MM.1S (cell line): ENCODE measurements at regions not wholly inside any gene's neighbourhood (a gene's known extent, or its start where the extent isn't known, plus 50 kb on each side); places are given as distances from the start of the nearest gene placed in this dataset.

Experiments
- DNase-seq: peaks from one replicate; pipeline ENCODE4 v3.0.0-alpha.2; 2015
- H2AFZ ChIP-seq: fragments of 300-600 bp; sonication (generic); 2 replicates; pipeline ENCODE4 v1.6.0; 2016; ENCODE audit warnings: antibody characterized with exemption, low read length
- H3F3A ChIP-seq: fragments of 300-600 bp; sonication (generic); 2 replicates; pipeline ENCODE4 v1.6.1; 2016; ENCODE audit warnings: mild to moderate bottlenecking, antibody characterized with exemption, low read length, moderate library complexity, mixed read lengths; ENCODE audit not compliant: insufficient read depth
- H3K27ac ChIP-seq: fragments of 300-600 bp; sonication (generic); 2 replicates; pipeline ENCODE4 v1.5.1; 2016; ENCODE audit warnings: mild to moderate bottlenecking, low read length
- H3K27me3 ChIP-seq: fragments of 300-600 bp; sonication (generic); replicated peaks from 2 replicates; pipeline ENCODE4 v1.6.0; 2016; ENCODE audit warnings: low read length; ENCODE audit not compliant: insufficient read depth
- H3K36me3 ChIP-seq: fragments of 300-600 bp; sonication (generic); replicated peaks from 2 replicates; pipeline ENCODE4 v1.6.1; 2016; ENCODE audit warnings: mild to moderate bottlenecking, low read length, mixed read lengths; ENCODE audit not compliant: insufficient read depth
- H3K4me1 ChIP-seq: fragments of 300-600 bp; sonication (generic); 2 replicates; pipeline ENCODE4 v1.6.1; 2016; ENCODE audit warnings: low read length, mixed read lengths
- H3K4me2 ChIP-seq: fragments of 300-600 bp; sonication (generic); 2 replicates; pipeline ENCODE4 v1.6.0; 2016; ENCODE audit warnings: low read depth, low read length
- H3K4me3 ChIP-seq: fragments of 300-600 bp; sonication (generic); 2 replicates; pipeline ENCODE4 v1.5.1; 2016; ENCODE audit warnings: low read length, mixed read lengths
- H3K79me2 ChIP-seq: fragments of 300-600 bp; sonication (generic); 2 replicates; pipeline ENCODE4 v1.6.1; 2016; ENCODE audit warnings: mixed run types, low read length, mixed read lengths
- H3K9ac ChIP-seq: fragments of 300-600 bp; sonication (generic); 2 replicates; pipeline ENCODE4 v1.6.1; 2016; ENCODE audit warnings: low read length, mixed read lengths
- H3K9me2 ChIP-seq: fragments of 300-600 bp; sonication (generic); replicated peaks from 2 replicates; pipeline ENCODE4 v1.6.1; 2016; ENCODE audit warnings: mild to moderate bottlenecking, low read length, mixed read lengths; ENCODE audit not compliant: insufficient read depth
- H3K9me3 ChIP-seq: fragments of 300-600 bp; sonication (generic); replicated peaks from 2 replicates; pipeline ENCODE4 v1.6.1; 2016; ENCODE audit warnings: mild to moderate bottlenecking, low read length, mixed read lengths; ENCODE audit not compliant: insufficient read depth
- H4K20me1 ChIP-seq: fragments of 300-600 bp; sonication (generic); 2 replicates; pipeline ENCODE4 v1.6.1; 2016; ENCODE audit warnings: mild to moderate bottlenecking, low read length, moderate library complexity, mixed read lengths; ENCODE audit not compliant: insufficient read depth
- EZH2 ChIP-seq: fragments of 300-600 bp; sonication (generic); optimal IDR thresholded peaks from 2 replicates; pipeline ENCODE3; 2017; ENCODE audit warnings: low read depth, mild to moderate bottlenecking, antibody characterized with exemption, low read length, mixed read lengths
- EZH2phosphoT487 ChIP-seq: fragments of 300-600 bp; sonication (generic); IDR thresholded peaks from 2 replicates; pipeline ENCODE4 v1.6.1; 2018; ENCODE audit warnings: antibody characterized with exemption, low read length
- TF ChIP-seq, protein P1 (sequence below): fragments of 300-600 bp; sonication (generic); IDR thresholded peaks from 2 replicates; pipeline ENCODE4 v1.5.1; 2016; ENCODE audit warnings: antibody characterized with exemption, low read length, mixed read lengths

DNA sequence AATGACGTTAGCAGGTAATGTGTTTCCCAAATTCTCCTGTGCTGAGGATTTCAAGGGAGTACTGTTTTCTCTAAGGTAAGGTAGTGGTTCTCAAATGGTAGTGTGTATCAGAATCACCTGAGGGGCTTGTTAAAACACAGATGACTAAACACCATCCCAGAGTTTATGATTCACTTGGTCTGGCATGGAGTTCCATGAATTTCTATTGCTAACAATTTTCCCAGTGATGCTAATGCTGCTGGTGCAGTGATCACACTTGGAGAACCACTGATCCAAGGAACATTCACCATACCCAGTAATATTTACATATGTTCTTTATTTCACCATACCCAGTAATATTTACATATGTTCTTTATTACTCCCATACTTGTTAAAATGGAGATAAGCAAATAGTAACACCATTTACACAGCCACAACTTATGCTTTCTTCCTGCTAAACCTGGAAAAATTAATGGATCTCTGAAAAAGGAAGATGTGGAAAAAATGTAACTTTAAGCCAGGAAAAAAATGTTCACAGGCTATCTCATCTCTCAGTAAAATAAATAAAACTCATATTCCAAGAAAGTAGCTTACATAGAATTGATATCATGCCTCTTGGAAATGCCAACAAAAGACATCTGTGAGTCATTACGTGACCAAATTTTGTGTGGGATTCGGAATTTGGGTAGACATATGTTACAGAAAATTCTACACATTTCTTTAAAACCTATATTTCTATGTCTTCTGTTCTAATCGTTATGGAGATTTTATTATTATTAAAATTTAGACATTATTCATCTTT, 129.5 kb downstream of the MMUT start:
- Histone ChIP-seq H4K20me1 (no peaks in the 10 kb centered on the region), H3K4me1 (no peaks in the 10 kb centered on the region), H3K9me3 (no peaks in the 10 kb centered on the region), H3K27me3 (no peaks in the 10 kb centered on the region), H2AFZ (no peak overlapping the region), H3K27ac (no peak overlapping the region), H3K9me2 (no peaks in the 10 kb centered on the region), H3K4me2 (no peak overlapping the region), H3K4me3 (no peak overlapping the region), H3K79me2 (no peaks in the 10 kb centered on the region), H3K9ac (no peak overlapping the region), H3F3A (no peaks in the 10 kb centered on the region), H3K36me3 (no peaks in the 10 kb centered on the region)
- TF ChIP-seq, protein P1, sequence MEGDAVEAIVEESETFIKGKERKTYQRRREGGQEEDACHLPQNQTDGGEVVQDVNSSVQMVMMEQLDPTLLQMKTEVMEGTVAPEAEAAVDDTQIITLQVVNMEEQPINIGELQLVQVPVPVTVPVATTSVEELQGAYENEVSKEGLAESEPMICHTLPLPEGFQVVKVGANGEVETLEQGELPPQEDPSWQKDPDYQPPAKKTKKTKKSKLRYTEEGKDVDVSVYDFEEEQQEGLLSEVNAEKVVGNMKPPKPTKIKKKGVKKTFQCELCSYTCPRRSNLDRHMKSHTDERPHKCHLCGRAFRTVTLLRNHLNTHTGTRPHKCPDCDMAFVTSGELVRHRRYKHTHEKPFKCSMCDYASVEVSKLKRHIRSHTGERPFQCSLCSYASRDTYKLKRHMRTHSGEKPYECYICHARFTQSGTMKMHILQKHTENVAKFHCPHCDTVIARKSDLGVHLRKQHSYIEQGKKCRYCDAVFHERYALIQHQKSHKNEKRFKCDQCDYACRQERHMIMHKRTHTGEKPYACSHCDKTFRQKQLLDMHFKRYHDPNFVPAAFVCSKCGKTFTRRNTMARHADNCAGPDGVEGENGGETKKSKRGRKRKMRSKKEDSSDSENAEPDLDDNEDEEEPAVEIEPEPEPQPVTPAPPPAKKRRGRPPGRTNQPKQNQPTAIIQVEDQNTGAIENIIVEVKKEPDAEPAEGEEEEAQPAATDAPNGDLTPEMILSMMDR = no peak
- TF ChIP-seq EZH2phosphoT487 (no peak), EZH2 (no peak)
- no peak for DNase-seq

DNA sequence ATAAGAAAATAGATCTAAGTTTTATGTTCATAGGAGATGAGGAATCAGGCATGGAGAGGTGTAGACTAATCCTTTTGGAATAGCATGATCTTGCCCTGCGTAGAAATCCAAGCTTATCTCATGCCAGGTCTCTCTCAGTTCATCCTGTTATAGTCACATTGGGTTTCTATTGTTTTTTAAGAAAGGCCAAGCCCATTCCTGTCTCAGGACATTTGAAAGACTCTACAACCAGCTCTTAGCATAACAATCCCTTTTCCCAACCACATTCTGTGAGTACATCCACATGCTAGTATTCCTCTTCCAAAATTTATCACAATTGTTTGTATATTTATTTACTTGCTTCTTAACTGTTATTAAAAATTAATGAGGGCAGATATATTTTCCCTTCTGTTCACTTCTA, 130.3 kb downstream of the MMUT start:
- Histone ChIP-seq H2AFZ (no peak overlapping the region), H3K27ac (no peak overlapping the region), H3K4me1 (no peaks in the 10 kb centered on the region), H3K9ac (no peak overlapping the region), H3K36me3 (no peaks in the 10 kb centered on the region), H3F3A (no peaks in the 10 kb centered on the region), H3K4me3 (no peak overlapping the region), H3K9me3 (no peaks in the 10 kb centered on the region), H3K27me3 (no peaks in the 10 kb centered on the region), H3K4me2 (no peak overlapping the region), H3K79me2 (no peaks in the 10 kb centered on the region), H4K20me1 (no peaks in the 10 kb centered on the region), H3K9me2 (no peaks in the 10 kb centered on the region)
- DNase-seq = no peak
- TF ChIP-seq EZH2 = no peak

DNA sequence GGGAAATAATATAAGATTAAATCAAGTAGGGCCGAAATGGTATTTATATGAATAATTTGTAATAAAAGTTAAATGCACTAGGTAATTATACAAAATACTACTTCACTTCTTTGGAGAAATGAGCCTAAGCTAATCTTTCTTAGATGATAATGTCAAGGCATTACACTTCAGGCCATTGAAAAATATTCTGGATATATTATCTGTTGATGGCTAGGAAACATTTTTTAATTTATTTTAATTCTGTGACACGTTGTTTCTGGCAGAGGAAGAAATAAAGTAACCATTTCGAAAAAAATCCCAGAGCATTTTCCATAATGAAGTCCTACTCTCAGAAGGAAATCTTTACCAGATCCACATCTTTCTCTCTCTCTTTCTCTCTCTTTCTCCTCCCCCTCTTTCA, 133.9 kb downstream of the MMUT start:
- H3K36me3 ChIP-seq = no peaks in the 10 kb centered on the region
- no peak overlapping the region for H3K4me2 ChIP-seq
- H2AFZ ChIP-seq = no peak overlapping the region
- TF ChIP-seq EZH2phosphoT487 = no peak
- no peaks in the 10 kb centered on the region for H4K20me1 ChIP-seq
- no peaks in the 10 kb centered on the region for H3K27me3 ChIP-seq
- H3K4me3 ChIP-seq = no peak overlapping the region
- no peak overlapping the region for H3K27ac ChIP-seq
- DNase-seq = no peak
- H3K9ac ChIP-seq = no peak overlapping the region
- H3K9me3 ChIP-seq = no peaks in the 10 kb centered on the region
- H3K4me1 ChIP-seq = no peaks in the 10 kb centered on the region
- no peaks in the 10 kb centered on the region for H3F3A ChIP-seq
- H3K79me2 ChIP-seq = no peaks in the 10 kb centered on the region
- no peaks in the 10 kb centered on the region for H3K9me2 ChIP-seq

DNA sequence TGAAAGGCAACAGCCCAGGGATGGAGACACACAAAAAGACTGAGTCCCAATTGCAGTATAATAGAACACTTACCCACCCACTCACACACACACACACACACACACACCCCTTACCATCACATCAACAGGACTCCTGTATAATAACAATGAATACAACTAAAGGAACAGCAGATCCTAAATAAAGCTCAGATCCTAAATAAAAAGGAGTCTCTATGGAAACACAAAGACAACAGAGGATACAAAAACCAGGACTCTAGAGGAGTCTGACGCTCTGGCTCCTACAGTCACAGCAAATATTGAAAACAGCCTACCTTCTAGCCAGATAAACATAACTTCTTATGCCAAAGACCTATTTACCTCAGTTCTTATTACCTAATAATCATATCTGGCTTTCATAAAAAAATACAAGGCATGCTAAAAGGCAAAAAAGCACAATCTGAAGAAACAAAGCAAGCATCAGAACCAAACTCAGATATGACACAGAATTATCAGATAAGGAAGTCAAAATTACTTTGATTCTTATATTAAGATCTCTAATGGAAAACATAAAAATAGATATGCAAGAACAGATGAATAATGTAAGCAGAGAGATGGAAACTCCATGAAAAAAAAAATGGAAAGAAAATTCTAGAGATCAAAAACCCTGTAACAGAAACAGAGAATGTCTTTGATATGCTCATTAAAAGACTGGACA, 134.9 kb downstream of the MMUT start:
- TF ChIP-seq, protein P1 = no peak
- TF ChIP-seq EZH2 (no peak), EZH2phosphoT487 (no peak)
- Histone ChIP-seq H3K27me3 (no peaks in the 10 kb centered on the region), H3K9ac (no peak overlapping the region), H3K27ac (no peak overlapping the region), H4K20me1 (no peaks in the 10 kb centered on the region), H3K4me1 (no peaks in the 10 kb centered on the region), H3K9me3 (no peaks in the 10 kb centered on the region), H3K9me2 (no peaks in the 10 kb centered on the region), H3F3A (no peaks in the 10 kb centered on the region), H3K4me3 (no peak overlapping the region), H3K79me2 (no peaks in the 10 kb centered on the region), H3K4me2 (no peak overlapping the region), H3K36me3 (no peaks in the 10 kb centered on the region), H2AFZ (no peak overlapping the region)
- no peak for DNase-seq
